ENCODE measurements at regions not wholly inside any gene's neighbourhood (a gene's known extent, or its start where the extent isn't known, plus 50 kb on each side); places are given as distances from the start of the nearest gene placed in this dataset.

DNA sequence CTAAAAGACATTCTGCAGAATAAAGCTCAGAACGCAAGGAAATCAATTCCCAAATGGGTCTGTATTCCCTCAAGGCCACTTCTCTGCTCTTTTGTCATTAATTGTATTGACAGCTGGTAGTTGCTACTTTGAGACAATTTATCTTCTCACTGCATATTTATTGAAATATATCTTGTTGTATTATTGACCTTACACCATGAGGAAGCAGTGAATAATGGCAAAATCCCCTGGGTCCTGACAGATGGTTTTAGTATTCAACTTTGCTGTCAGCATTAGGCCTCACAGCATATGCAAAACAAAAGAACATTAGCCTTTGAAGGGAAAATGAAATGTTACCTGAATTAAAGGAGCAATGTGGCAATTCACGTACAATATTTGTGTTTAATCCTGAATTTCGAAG, 406.1 kb upstream of the TRAM1L1 start:
- no peak overlapping the region for H3K27ac ChIP-seq
- TF ChIP-seq, protein P1, sequence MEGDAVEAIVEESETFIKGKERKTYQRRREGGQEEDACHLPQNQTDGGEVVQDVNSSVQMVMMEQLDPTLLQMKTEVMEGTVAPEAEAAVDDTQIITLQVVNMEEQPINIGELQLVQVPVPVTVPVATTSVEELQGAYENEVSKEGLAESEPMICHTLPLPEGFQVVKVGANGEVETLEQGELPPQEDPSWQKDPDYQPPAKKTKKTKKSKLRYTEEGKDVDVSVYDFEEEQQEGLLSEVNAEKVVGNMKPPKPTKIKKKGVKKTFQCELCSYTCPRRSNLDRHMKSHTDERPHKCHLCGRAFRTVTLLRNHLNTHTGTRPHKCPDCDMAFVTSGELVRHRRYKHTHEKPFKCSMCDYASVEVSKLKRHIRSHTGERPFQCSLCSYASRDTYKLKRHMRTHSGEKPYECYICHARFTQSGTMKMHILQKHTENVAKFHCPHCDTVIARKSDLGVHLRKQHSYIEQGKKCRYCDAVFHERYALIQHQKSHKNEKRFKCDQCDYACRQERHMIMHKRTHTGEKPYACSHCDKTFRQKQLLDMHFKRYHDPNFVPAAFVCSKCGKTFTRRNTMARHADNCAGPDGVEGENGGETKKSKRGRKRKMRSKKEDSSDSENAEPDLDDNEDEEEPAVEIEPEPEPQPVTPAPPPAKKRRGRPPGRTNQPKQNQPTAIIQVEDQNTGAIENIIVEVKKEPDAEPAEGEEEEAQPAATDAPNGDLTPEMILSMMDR (IDR thresholded peaks at IDR 0.05): no peak
- no peak for TF ChIP-seq ZFX (IDR thresholded peaks at IDR 0.05; ENCODE audit: borderline replicate concordance)

DNA sequence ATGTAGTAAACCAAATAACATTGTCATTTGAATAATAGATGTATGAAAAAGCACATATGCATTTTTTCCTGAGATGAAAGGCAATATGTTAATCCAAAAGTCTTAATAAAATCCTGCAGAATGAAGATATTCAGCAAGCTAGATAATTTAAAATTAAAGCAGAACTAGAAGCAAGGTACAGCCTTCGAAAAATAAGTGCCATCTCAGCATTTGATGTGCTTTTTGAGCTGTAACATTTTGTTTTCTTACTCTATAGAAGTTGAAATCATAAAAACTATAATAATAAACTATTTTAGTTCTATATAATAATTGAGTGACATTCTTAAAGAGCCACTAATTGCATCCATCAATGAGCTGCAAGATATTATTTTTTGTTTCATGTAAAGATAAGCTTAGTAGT, 410.4 kb upstream of the TRAM1L1 start:
- TF ChIP-seq, protein P1 (IDR thresholded peaks at IDR 0.05): no peak
- no peak for TF ChIP-seq ZFX (IDR thresholded peaks at IDR 0.05; ENCODE audit: borderline replicate concordance)

DNA sequence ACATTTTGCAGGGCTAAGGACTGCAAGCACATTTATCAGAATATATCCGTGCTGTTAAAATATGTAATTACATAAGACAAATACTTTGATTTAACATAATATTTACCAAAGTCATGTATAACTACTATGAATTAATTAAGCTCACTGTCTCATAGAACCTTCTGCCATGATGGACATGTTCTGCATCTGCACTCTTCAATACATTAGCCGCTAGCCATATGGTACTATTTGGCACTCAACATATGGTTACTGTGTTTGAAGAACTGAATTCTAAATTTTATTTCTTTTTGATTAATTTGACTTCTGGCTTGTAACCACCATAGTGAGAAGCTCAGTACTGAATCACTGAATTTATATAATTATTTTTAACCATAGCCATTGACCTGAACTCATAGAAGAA, 427.0 kb upstream of the TRAM1L1 start:
- TF ChIP-seq, protein P1 (IDR thresholded peaks at IDR 0.05): no peak
- TF ChIP-seq ZFX (IDR thresholded peaks at IDR 0.05; ENCODE audit: borderline replicate concordance): no peak
- H3K27ac ChIP-seq: no peak overlapping the region

More for the DNA sequence above, 410.4 kb upstream of the TRAM1L1 start:
- H3K27ac ChIP-seq: no peak overlapping the region

DNA sequence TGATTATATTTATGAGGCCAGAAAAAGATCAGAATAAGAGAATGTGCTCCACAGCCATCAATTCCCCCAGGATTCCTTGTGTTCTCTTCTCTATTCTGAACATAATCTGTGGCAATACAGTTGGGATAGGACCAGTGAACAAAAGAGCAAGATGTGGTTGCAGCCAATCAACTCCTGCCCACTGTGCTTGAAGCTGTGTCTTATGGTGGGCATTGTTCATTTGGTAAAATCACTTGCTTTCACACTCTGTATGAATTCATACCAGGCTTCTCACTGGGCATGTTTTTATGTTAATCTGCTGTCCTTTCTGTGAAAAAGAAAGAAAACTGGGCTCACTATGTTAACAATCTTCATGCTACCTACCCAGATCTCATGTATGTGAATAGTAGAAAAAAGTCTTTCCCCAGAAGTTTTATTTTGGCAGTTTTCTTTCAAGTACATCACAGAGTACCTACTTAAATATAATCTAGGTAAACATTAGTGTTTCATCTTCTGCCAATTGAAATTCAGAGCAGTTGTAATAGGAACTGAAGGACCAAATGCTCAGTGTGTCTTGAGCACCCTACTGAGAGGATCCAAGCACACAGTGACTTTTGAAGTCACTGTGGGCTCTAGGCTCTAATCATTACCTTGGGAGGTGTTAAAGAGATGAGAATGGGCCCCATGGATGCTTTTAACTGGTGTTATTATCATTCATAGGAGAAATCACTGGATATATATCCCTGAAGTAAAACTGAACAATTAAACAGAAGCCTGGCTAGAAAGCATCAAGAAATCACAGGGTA, 429.2 kb upstream of the TRAM1L1 start:
- no peak for TF ChIP-seq ZFX (IDR thresholded peaks at IDR 0.05; ENCODE audit: borderline replicate concordance)
- TF ChIP-seq, protein P1 (IDR thresholded peaks at IDR 0.05): no peak

DNA sequence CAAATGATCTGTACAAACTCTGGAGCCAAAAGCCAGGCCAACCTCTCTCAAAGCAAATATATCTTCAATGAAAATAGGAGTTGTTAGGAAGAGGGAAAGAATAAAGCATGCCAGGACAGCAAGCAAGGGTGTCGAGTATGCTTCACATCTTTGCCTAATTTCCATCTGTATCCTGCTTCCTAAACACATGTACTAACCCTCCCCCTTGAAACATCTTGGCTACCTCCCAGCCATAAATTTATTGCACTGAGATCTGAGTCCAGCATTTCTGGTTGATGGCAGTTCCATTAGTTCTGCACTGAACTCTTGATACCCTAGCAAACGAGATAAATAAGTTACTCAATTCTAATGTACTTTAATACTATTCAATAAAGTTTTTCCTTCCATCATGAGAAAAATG, 430.5 kb upstream of the TRAM1L1 start:
- TF ChIP-seq, protein P1 (IDR thresholded peaks at IDR 0.05): no peak
- TF ChIP-seq ZFX (IDR thresholded peaks at IDR 0.05; ENCODE audit: borderline replicate concordance): no peak
- H3K27ac ChIP-seq: no peak overlapping the region

More for the DNA sequence above, 429.2 kb upstream of the TRAM1L1 start:
- H3K27ac ChIP-seq: no peak overlapping the region

DNA sequence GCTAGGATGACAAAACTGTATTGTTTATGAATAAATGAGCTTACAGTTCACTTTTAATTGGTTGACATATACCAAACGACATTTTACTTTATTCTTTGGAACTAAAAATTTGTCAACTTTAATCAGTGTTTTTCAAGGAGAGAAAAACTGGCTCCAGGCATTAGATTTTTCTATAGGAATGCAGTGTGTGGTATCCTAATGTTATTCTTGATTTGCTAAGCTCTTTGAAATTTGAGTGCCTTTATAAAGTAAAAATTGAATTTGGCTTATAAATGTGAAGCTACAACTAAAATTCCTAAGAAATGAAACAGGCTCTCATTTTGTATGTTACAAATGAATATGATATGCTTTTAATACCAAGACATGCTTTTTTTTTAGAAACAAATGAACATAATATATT, 442.2 kb upstream of the TRAM1L1 start:
- TF ChIP-seq, protein P1 (IDR thresholded peaks at IDR 0.05): no peak
- no peak for TF ChIP-seq ZFX (IDR thresholded peaks at IDR 0.05; ENCODE audit: borderline replicate concordance)
- H3K27ac ChIP-seq: no peak overlapping the region

DNA sequence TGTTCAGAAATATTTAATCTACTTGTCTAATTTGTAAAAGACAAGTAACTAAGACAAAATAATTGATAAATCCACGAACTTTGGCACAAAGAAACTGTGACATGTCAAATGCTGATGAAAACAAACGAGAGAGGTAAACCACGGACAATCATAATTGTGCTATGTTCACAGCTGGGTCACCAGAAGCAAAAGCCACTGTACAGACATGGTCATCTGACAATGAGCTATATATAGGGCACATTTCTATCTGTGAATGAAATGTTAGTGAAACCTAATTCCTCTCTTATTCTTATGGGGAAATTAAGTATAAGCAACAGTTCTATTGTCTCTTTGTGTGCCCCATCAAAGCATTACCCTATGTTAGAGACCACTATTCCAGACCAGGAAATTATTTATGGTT, 444.0 kb upstream of the TRAM1L1 start:
- no peak for TF ChIP-seq ZFX (IDR thresholded peaks at IDR 0.05; ENCODE audit: borderline replicate concordance)
- TF ChIP-seq, protein P1 (IDR thresholded peaks at IDR 0.05): no peak
- H3K27ac ChIP-seq: no peak overlapping the region
